Parathyroid adenoma (tissue), 2 donors: ENCODE measurements at regions not wholly inside any gene's neighbourhood (a gene's known extent, or its start where the extent isn't known, plus 50 kb on each side); places are given as distances from the start of the nearest gene placed in this dataset.

ENCODE experiments used
- H2AFZ ChIP-seq: fragments of 300-600 bp; sonication (generic); one replicate; pipeline ENCODE4 v1.7.0; 2017; ENCODE audit warnings: antibody characterized with exemption, mild to moderate bottlenecking
- H3K27ac ChIP-seq: fragments of 300-600 bp; sonication (generic); one replicate; pipeline ENCODE4 v1.7.0; 2017
- H3K27me3 ChIP-seq: fragments of 300-600 bp; sonication (generic); one replicate; pipeline ENCODE4 v1.7.0; 2017; ENCODE audit warnings: low read length; ENCODE audit not compliant: control insufficient read depth, insufficient read depth
- H3K36me3 ChIP-seq: fragments of 300-600 bp; sonication (generic); one replicate; pipeline ENCODE4 v1.7.0; 2017; ENCODE audit warnings: low read length; ENCODE audit not compliant: control insufficient read depth, insufficient read depth
- H3K4me1 ChIP-seq: fragments of 300-600 bp; sonication (generic); one replicate; pipeline ENCODE4 v1.7.0; 2017; ENCODE audit warnings: control low read depth
- H3K4me2 ChIP-seq: fragments of 300-600 bp; sonication (generic); one replicate; pipeline ENCODE4 v1.7.0; 2017; ENCODE audit warnings: low read length
- H3K4me3 ChIP-seq: fragments of 300-600 bp; sonication (generic); one replicate; pipeline ENCODE4 v1.7.0; 2017; ENCODE audit warnings: low read depth, low read length
- H3K79me2 ChIP-seq: fragments of 300-600 bp; sonication (generic); one replicate; pipeline ENCODE4 v1.7.0; 2017; ENCODE audit warnings: control low read depth
- H3K9ac ChIP-seq: fragments of 300-600 bp; sonication (generic); one replicate; pipeline ENCODE4 v1.7.0; 2017; ENCODE audit warnings: mild to moderate bottlenecking
- H3K9me3 ChIP-seq: fragments of 300-600 bp; sonication (generic); one replicate; pipeline ENCODE4 v1.7.0; 2017; ENCODE audit warnings: low read length; ENCODE audit not compliant: control insufficient read depth
- CTCF ChIP-seq: fragments of 300-600 bp; sonication (generic); IDR thresholded peaks from one replicate; pipeline ENCODE4 v1.7.0; 2017; ENCODE audit warnings: antibody characterized with exemption, mild to moderate bottlenecking
- donor health status: primary hyperparathyroidism.

GRCh38 chr11:70925238-70925637, 327.1 kb downstream of the SHANK2 start:
- no peak overlapping the region for H3K4me3 ChIP-seq

GRCh38 chr11:70926543-70927201, 325.7 kb downstream of the SHANK2 start:
- Histone ChIP-seq H3K4me3 (no peak overlapping the region), H3K79me2 (no peaks in the 10 kb centered on the region), H3K9me3 (no peaks in the 10 kb centered on the region), H3K27me3 (no peaks in the 10 kb centered on the region), H3K36me3 (no peaks in the 10 kb centered on the region), H3K4me2 (no peak overlapping the region), H3K9ac (no peak overlapping the region), H2AFZ (no peak overlapping the region), H3K27ac (no peak overlapping the region), H3K4me1 (no peaks in the 10 kb centered on the region)
- no peak for TF ChIP-seq CTCF

More at GRCh38 chr11:70925238-70925637, 327.1 kb downstream of the SHANK2 start:
- Histone ChIP-seq H3K27ac (no peak overlapping the region), H3K4me1 (no peaks in the 10 kb centered on the region), H3K4me2 (no peak overlapping the region), H3K9me3 (no peaks in the 10 kb centered on the region), H3K9ac (no peak overlapping the region), H3K27me3 (no peaks in the 10 kb centered on the region), H3K36me3 (no peaks in the 10 kb centered on the region), H3K79me2 (no peaks in the 10 kb centered on the region), H2AFZ (no peak overlapping the region)
- TF ChIP-seq CTCF = no peak

- no peaks in the 10 kb centered on the region for H3K36me3 ChIP-seq
- no peaks in the 10 kb centered on the region for H3K4me1 ChIP-seq
- H3K9me3 ChIP-seq = no peaks in the 10 kb centered on the region
- no peak overlapping the region for H3K4me3 ChIP-seq
- H3K27ac ChIP-seq = no peak overlapping the region
- TF ChIP-seq CTCF = no peak
- H2AFZ ChIP-seq = no peak overlapping the region
- H3K27me3 ChIP-seq = no peaks in the 10 kb centered on the region
- H3K4me2 ChIP-seq = no peak overlapping the region
- H3K79me2 ChIP-seq = no peaks in the 10 kb centered on the region
- H3K9ac ChIP-seq = no peak overlapping the region
These were observed 323.4 kb downstream of the SHANK2 start for GRCh38 chr11:70928854-70929598.

- Histone ChIP-seq H3K27ac (no peak overlapping the region), H3K4me3 (no peak overlapping the region), H3K36me3 (no peaks in the 10 kb centered on the region), H3K79me2 (no peaks in the 10 kb centered on the region), H3K27me3 (no peaks in the 10 kb centered on the region), H3K4me1 (no peaks in the 10 kb centered on the region), H2AFZ (no peak overlapping the region), H3K9ac (no peak overlapping the region), H3K9me3 (no peaks in the 10 kb centered on the region), H3K4me2 (no peak overlapping the region)
- TF ChIP-seq CTCF = no peak
These were observed 322.2 kb downstream of the SHANK2 start for GRCh38 chr11:70930215-70930614.
